Colonic mucosa (tissue), 4 donors: ENCODE measurements at regions not wholly inside any gene's neighbourhood (a gene's known extent, or its start where the extent isn't known, plus 50 kb on each side); places are given as distances from the start of the nearest gene placed in this dataset.

Source experiments
- DNase-seq: peaks from one replicate; pipeline ENCODE4 v3.0.0-alpha.2; 2020
- H3K27ac ChIP-seq: fragments of 200-600 bp; one replicate; pipeline ENCODE4 v1.8.0; 2021
- H3K27me3 ChIP-seq: fragments of 200-600 bp; one replicate; pipeline ENCODE4 v1.8.0; 2021
- H3K36me3 ChIP-seq: fragments of 200-600 bp; one replicate; pipeline ENCODE4 v1.8.0; 2021
- H3K4me1 ChIP-seq: fragments of 200-600 bp; one replicate; pipeline ENCODE4 v1.8.0; 2021; ENCODE audit warnings: mild to moderate bottlenecking
- H3K4me3 ChIP-seq: fragments of 200-600 bp; one replicate; pipeline ENCODE4 v1.8.0; 2021
- H3K9ac ChIP-seq, 2 donors: one replicate each; pipeline ENCODE4 v1.7.0; 2013; ENCODE audit warnings: control low read depth in 2 of 2, low read depth in 2 of 2, low read length in 2 of 2
- H3K9me3 ChIP-seq: fragments of 200-600 bp; one replicate; pipeline ENCODE4 v1.8.0; 2021
- intact Hi-C: fragments of 100-400 bp; cut with DNase I; formaldehyde crosslinking; loops from one replicate; pipeline ENCODE4 v1.14.1; 2022
- TF ChIP-seq, protein P1 (sequence below): fragments of 200-600 bp; IDR thresholded peaks from one replicate; pipeline ENCODE4 v1.8.0; 2022; ENCODE audit warnings: antibody characterized with exemption, mild to moderate bottlenecking
- donor health status: healthy.
- donor health status: DM: no; HTN: no; CAD: no.
- donor health status: DM: no; HTN: no; CAD: no.

DNA sequence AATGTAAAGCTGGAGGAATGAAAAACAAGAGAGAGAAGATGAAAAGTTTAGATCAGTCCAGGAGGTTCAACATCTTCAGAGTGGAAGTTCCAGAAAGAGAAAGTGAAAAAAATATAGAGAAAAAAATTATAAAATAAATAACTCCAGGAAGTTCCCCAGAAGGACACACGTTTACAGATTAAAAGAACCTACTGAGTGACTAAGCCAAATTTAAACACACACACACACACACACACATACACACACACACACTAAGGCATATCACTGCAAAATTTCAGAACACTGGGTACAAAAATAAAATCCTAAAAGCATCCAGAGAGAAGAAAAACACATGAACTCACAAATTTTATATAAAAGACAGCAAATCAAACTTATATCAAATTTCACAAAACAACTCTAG is 85.9 kb upstream of the PMAIP1 start:
- intact Hi-C loops: no loop called here
- H3K9me3 ChIP-seq: no peaks in the 10 kb centered on the region
- H3K4me1 ChIP-seq: no peaks in the 10 kb centered on the region
- no peak overlapping the region for H3K4me3 ChIP-seq
- no peak for DNase-seq
- TF ChIP-seq, protein P1, sequence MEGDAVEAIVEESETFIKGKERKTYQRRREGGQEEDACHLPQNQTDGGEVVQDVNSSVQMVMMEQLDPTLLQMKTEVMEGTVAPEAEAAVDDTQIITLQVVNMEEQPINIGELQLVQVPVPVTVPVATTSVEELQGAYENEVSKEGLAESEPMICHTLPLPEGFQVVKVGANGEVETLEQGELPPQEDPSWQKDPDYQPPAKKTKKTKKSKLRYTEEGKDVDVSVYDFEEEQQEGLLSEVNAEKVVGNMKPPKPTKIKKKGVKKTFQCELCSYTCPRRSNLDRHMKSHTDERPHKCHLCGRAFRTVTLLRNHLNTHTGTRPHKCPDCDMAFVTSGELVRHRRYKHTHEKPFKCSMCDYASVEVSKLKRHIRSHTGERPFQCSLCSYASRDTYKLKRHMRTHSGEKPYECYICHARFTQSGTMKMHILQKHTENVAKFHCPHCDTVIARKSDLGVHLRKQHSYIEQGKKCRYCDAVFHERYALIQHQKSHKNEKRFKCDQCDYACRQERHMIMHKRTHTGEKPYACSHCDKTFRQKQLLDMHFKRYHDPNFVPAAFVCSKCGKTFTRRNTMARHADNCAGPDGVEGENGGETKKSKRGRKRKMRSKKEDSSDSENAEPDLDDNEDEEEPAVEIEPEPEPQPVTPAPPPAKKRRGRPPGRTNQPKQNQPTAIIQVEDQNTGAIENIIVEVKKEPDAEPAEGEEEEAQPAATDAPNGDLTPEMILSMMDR: no peak
- no peaks in the 10 kb centered on the region for H3K36me3 ChIP-seq
- H3K27me3 ChIP-seq: no peaks in the 10 kb centered on the region
- no peak overlapping the region for H3K9ac ChIP-seq
- no peak overlapping the region for H3K27ac ChIP-seq

DNA sequence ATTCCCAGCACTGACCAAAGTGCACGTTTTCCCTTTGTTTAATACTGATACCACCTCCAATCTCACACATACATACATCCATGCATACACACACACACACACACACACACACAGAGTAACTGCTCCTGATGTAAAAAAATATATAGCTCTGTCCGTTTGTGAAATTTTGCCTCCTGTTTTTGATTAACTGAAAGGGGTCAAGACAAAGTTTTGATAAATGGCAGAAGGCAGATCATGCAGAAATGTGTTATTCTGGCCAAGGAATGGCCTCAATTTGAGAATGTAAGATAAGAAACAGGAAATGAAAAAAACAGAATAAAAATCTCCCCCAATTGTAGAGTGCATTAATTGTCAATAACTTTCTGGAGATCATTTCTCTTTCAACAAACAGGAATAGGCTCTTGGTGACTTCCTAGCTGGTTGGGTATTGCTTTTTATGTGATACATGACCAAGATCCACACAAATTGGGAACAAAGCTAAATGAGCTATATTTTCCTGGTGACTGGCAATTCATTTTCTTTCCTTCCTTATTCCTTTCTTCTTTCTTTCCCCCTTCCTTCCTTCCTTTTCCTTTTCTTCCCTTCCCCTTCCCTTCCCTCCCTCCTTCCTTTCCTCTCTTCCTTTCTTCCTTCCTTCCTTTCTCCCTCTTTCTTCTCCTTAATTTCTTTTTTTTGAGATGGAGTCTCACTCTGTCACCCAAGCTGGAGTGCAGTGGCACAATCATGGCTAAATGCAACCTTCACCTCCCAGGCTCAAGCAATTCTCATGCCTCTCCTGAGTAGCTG is 88.9 kb upstream of the PMAIP1 start:
- Histone ChIP-seq H3K9ac (no peak overlapping the region), H3K27me3 (no peaks in the 10 kb centered on the region), H3K36me3 (no peaks in the 10 kb centered on the region), H3K27ac (no peak overlapping the region), H3K4me1 (no peaks in the 10 kb centered on the region), H3K4me3 (no peak overlapping the region), H3K9me3 (no peaks in the 10 kb centered on the region)
- DNase-seq: no peak
- TF ChIP-seq, protein P1: no peak
- intact Hi-C loops: no loop called here

DNA sequence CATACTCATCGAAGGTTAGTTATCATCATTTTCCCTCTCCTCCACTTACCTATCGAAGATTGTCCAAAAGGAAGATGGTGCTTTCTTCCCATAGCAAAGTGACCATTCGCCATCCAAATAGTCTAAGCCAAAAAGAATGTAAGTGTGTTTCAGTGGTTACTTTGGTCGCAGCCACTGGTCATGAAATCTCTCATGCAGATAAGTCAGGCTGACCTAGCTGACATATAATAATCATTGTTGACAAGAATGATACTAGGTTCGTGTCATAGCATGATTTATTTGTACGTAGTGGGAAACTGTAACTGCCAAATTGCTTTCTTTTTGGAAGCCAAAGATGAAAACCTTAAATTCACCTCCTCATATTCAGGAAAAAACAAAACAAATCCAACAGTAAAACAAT is 89.6 kb upstream of the PMAIP1 start:
- H3K4me1 ChIP-seq: no peaks in the 10 kb centered on the region
- H3K9me3 ChIP-seq: no peaks in the 10 kb centered on the region
- H3K27me3 ChIP-seq: no peaks in the 10 kb centered on the region
- intact Hi-C loops: no loop called here
- TF ChIP-seq, protein P1: no peak
- H3K27ac ChIP-seq: no peak overlapping the region
- no peak overlapping the region for H3K4me3 ChIP-seq
- H3K9ac ChIP-seq: no peak overlapping the region
- no peak for DNase-seq
- no peaks in the 10 kb centered on the region for H3K36me3 ChIP-seq

DNA sequence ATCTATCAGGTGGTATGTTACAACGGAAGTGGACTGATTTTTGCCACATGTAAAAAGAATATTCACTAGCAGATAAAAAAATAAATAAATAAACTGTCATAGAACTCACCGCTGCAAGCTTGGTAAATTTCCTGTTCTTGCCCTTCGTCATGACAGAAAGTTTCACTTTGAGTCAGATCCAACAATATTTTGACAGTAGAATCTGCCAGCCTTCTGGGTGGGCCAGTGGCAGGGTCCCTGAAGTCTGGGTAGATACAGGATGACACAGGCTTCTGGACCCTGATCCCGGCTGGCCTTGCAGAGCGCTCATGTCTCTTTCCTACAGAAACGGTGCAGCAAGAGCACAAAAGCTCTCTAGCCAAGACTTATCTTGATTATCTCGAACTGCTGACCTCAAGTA is 97.8 kb upstream of the PMAIP1 start:
- Histone ChIP-seq H3K9me3 (no peaks in the 10 kb centered on the region), H3K27me3 (no peaks in the 10 kb centered on the region), H3K4me1 (no peaks in the 10 kb centered on the region), H3K27ac (no peak overlapping the region), H3K4me3 (no peak overlapping the region), H3K36me3 (no peaks in the 10 kb centered on the region), H3K9ac (no peak overlapping the region)
- TF ChIP-seq, protein P1: no peak
- DNase-seq: no peak
- intact Hi-C loops: no loop called here

DNA sequence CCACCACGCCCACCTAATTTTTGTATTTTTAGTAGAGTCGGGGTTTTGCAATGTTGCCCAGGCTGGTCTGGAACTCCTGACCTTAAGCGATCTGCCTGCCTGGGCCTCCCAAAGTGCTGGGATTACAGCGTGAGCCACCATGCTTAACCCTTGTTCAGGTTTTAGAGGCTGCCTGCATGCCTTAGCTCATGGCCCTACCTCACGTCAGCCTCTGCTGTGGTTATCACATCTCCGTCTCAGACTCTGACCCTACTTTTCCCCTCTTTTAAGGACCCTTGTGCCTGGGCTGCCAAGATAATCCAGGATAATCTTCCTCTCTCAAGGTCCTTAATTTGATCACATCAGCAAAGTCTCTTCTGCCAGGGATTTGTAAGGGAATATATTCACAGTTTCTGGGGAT is 98.2 kb upstream of the PMAIP1 start:
- intact Hi-C loops: no loop called here
- TF ChIP-seq, protein P1: no peak
- Histone ChIP-seq H3K27me3 (no peaks in the 10 kb centered on the region), H3K4me3 (no peak overlapping the region), H3K27ac (no peak overlapping the region), H3K9me3 (no peaks in the 10 kb centered on the region), H3K4me1 (no peaks in the 10 kb centered on the region), H3K9ac (no peak overlapping the region), H3K36me3 (no peaks in the 10 kb centered on the region)
- DNase-seq: no peak
